NCI-H774 (cell line): ENCODE measurements at regions not wholly inside any gene's neighbourhood (a gene's known extent, or its start where the extent isn't known, plus 50 kb on each side); places are given as distances from the start of the nearest gene placed in this dataset.

ENCODE experiments used
- DNase-seq: peaks from one replicate; lab custom pipeline; 2025; lab: John Stamatoyannopoulos, UW

DNA sequence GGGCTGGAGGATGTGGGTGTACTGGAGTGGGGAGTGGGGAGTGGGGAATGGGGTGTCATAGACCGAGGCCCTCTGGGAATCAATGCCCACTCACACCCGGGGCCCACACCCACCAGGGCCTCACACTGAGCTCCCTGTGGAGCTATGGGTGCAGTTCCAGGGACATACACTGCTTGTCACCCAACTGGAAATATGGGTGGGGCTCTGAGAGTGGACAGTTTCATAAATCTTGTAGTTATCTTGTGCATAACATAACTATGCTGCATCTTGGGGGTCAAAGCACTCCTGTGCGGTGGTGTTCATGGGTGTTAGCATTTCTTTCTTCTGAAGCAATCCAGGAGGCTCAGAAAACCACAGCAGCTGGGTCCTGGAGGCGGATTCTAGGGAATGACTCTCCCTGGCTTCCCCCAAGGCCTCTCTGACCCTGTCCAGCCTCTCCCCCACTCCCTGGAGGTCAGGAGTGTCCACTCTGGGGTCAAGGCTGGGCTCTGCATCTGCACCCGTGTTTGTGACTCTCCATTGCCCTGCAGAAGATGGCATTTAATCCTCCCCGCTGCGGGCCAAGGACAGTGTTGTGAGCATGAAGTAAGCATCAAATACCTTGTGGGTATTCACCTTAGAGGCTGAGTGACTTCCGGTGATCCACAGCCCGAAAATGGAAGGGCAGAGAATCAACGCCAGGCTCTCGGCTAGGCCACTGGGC is 172.5 kb downstream of the CTTN start:
- DNase-seq: no peak

DNA sequence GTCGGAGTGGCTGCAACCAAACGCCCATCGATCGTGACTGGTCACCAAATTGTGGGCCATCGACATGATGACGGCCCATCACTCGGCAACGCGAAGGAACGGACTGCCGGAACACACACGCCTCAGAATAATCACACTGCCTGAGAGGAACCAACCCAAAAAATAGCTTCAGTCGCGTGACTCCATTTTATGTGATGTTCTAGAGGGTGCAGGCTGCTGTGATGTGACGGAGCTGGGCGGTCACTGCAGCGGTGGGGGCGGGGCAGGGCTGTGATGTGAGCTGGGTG is 174.6 kb downstream of the CTTN start:
- no peak for DNase-seq

DNA sequence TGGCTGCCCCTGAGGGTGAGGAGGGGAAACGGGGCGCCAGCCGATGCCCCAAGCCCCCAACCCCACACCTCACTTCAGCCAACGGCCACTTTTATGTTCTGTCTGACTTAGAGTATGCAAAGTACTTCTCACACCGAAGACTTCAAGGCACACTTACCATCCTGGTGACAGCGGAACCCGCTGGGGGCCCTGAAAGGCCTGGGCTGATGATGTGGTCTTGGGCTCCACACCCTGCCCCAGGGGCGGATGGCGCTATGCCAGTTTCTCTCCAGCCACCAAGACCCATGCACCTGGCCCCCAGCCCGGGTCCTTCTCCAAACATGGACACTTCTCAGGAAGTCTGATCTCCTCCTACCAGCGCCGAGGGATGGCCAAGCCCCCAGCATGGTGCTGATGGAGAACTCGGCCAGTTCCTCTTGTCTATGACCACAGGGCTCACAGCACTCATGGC is 175.4 kb downstream of the CTTN start:
- no peak for DNase-seq

DNA sequence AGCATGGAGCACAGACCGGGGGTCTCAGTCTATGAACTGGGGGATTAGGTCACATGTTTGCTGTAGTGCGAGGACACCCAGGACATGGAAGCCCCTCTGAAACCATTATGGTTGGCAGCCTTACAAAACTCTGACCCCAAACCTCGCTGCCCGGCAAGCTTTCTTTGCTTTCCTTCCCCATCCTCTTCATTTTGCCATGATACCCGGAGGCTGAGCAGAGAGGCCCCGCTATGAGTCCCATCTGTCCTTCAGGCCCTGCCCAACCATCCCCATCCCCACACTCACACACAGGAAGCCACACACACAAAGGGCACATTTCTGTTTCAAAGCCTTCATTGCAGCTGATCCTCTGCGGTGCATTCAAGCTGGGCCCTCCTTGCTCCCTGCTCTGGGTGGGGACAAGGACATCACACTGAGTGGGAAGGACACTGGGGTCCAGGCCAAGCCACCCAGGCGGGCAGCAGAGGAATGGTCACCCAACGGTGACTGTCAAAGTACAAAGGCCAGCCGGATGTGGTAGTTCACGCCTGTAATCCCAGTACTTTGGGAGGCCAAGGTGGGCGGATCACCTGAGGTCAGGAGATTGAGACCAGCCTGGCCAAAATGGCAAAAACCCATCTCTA is 176.5 kb downstream of the CTTN start:
- DNase-seq: no peak

DNA sequence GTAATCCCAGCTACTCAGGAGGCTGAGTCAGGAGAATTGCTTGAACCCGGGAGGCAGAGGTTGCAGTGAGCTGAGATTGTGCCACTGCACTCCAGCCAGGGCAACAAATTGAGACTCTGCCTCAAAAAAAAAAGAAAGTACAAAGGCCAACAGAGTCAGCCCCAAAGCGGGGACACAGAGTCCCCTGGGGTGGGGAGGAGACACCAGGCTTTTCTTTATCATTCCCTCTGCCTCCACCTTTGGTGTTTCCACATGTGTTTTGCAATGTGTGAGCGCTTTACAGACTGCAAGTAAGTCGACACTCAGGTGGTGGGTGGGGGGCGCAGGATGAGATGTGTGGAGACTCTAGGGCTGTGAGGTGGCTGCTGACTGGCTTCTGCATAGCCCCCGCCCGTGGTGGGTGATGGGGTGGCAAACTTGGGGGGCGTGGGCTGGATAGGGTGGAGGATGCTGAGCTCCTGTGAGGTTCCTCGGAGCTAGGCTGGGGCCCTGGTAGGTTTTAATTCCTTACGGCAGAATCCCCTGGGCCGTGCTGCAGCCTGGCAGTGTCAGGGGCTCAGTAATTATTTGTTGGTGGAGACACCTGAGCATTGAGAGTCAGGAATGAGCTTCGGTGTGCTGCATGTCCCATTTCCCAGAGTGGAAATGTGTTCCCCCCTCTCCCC is 177.2 kb downstream of the CTTN start:
- no peak for DNase-seq

DNA sequence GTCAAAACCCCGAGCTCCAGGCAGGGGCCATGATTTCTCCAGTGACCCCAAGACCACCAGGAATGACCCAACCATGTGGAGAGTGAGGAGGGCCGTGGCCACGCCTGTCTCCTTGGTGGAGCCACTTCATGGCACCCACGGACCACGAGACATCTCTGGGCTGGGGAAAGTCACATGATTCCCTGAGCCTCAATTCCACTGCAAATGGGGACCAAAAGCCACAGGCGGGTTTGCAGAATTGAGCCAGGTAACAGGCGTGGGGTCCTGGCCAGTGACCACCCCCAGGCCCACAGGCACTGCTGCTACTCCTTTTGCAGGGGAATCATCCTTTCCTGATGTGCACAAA is 178.9 kb downstream of the CTTN start:
- DNase-seq: no peak

DNA sequence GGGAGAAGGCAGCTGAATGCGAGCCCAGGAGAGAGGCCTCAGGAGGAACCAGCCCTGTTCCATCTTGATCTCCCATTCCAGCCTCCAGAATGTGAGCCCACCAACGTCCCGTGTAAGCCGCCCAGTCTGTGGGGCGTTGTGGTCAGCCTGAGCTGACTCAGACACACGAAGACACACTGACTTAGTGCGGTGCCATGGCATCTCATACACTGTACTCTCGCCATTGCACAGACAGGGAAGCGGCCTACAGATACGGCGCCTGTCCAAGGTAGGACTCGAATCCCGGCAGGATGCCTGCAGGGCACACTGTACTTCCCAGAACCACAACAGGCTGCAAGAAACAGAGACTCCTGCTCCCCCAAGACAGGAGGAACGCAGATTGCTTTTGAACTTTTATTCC is 179.6 kb downstream of the CTTN start:
- no peak for DNase-seq

DNA sequence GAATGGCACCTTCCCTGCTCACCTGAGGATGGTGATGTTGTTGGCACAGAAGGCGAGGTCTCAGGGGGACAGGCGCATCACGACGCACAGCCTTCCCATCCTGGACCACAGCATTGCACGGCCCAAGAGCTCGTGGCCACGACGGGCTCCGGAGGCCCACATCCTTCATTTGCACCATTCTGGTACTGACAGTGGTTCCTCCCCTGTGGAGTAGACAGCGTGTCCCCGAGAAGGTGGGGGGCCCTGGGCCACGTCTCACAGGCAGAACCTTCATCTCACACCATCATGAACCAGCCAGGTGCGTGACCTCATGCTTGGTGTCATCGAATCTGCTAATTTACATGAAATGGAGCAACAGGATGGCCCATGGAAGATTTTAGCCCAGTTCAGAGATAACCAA is 180.0 kb downstream of the CTTN start:
- no peak for DNase-seq

DNA sequence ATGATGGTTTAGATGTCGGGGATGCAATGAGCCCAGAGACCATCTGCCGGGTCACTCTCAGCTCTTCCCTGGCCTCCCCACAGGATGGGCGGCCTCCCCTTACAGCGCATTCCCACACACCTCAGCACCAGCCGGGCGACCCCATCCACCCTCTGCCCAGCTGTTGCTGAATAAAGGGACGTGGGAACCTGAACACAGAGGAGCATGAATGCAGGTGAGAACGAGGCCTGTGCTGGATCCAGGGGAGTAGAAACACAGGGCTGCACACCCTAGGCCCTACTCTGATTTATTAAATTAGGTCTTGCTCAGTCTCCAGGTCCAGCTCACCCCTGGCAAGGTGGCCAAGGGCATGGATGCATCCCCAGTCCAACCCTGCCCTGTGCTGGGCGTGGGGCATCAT is 180.5 kb downstream of the CTTN start:
- no peak for DNase-seq

DNA sequence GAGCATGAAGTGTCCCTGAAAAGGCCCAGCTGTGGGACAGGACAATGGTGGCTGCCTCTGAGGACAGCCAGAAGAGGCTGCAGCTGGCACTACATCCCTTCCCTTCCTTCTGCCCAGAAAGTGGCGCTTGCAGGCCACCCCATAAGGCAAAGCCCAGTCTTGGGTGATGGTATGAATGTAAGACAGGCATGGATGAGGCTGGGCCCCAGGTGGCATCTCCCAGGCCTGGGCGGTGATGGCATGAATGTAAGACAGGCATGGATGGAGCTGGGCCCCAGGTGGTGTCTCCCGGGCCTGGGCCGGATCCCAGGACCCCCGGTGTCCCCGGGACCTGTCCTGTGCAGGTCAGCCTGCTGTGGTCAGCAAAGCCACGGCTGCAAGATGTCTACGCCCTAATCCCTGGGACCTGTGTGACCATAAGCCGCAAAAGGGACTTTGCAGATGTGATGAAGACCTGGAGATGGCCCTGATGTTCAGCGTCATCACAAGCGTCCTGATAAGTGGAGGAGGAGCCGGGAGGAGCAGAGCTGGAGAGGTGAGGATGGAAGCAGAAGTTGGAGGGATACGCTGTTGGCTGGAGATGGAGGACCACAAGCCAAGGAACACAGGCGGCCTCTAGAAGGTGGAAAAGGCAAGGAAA is 181.1 kb downstream of the CTTN start:
- DNase-seq: no peak

DNA sequence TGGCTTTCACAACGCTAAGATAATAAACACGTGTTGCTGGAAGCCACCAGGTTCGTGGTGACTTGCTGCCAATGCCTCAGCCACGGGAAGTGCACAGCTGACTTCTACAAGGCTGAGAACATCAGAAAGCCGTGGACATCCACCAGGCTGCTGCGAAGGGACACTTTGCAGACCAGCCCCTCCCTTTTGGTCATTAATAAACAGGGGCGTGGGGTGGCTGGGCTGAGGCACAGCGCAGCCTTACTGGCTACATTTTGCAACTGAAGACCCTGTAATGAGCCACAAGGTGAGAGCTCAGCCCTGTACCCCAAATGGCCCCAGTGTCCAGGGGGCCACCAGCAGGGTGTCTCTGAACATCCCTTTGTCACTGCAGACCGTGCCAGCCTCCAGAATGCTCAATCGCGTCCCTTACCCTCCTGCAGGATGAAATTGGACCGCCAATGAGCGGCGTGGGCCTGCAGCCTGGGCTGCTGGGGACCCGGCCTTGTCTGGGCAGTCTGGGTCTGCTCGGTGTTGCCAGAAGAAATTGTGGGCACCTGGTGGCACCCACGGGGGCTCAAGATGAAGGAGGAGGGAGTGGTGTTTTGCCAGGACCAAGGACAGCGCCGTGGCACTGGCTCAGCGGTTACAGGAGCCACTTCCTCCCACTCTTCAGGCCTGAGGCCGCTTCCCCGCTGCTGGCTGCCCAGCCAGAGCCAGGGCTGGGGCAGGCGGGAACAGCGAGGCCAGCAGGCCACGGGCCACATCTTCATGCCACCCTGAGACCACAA is 181.9 kb downstream of the CTTN start:
- DNase-seq: no peak

DNA sequence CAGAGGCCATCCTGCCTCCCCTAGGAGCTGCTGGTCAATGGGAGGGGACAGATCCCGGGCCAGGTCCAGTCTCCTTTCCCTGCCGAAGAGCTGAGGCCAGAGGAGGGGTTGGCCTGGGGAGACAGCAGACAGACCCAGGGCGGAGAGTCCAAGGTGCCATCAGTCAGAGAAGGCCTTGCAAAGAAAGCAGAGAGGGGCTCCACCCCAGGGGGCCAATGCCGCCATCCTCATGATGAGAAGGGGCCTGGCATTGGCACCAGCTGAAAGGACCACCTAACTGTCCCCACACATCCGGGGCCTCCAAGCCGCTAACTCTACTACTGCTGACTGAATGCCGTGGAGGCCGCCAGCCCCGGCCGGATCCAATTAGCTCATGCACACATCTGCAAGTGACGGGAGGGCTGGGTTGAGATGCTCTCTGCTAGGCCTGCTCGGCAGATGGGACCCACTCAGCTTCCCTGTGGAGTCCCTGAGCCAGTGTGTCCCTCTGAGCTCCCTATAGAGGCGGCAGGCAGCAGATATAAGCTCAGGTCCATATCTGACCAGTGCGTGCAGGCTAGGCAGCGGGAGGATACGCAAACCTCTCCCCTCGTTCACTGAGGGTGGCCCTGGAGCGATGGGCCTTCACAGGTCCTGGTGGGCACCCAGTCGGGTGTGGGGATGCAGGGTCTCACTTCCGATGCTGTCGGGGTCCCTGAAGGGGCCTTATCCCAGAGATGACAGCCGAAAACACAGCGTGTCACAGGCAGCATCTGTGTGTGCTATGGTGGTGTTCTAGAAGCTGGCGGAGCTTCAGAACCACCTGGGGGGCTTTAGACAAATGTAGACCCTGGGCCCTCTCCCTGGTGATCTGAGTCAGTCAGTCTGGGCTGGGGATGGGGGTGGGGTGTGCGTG is 183.9 kb downstream of the CTTN start:
- DNase-seq: no peak

DNA sequence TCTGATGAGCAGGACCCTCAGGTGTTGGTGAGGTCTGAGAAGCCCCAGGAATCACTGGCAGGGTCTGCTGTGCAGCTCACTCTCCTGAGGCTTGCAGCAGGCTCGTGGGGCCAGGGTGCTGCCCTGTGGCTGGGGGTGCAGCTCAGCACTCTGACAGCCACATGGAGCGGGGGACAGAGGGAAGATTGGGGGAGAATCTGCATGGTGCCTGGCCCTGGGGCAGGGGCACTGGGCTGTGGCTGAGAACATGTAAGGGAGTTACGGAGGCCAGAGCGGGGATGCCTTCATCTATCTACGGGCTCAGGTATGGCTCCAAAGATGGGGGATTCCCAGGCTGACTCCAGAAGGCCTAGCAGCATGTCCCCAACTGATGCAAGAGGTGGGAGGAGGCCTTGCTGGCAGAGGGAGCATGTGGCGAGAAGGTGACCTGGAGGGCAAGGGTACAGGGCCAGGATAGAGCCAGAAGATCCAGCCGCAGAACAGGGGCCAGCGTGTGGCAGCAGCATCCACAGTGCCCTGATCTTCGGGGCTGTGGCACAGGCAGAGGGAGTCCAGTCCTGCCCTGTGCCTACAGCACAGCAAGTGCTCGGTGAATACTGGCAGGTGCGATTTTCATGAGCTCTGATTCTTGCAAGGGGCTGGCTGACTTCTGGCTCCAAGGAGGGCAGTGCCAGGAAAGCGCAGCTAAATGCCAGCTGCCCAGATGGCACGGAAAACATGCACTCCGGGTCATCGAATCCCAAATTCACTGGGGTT is 184.7 kb downstream of the CTTN start:
- no peak for DNase-seq

DNA sequence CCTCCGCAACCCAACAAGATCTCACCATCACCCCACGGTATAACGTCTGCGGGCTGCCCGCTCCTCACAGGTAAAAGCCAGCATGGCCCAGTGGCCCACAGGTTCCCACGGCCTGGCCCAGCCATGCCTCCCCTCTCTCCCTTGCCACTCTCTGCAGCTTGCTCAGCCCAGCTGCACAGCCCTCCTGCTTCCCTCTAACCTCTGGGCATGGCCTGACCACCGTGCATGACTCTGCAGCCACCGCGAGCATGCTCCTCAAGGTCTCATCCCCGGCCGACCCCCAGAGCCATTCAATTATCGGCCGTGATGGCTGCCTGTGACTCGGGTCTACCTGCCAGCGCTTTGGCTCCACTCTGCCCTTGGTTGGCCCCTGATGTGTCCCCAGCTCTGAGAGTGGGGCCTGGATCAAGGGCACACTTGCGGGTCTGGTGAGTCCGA is 185.5 kb downstream of the CTTN start:
- no peak for DNase-seq

DNA sequence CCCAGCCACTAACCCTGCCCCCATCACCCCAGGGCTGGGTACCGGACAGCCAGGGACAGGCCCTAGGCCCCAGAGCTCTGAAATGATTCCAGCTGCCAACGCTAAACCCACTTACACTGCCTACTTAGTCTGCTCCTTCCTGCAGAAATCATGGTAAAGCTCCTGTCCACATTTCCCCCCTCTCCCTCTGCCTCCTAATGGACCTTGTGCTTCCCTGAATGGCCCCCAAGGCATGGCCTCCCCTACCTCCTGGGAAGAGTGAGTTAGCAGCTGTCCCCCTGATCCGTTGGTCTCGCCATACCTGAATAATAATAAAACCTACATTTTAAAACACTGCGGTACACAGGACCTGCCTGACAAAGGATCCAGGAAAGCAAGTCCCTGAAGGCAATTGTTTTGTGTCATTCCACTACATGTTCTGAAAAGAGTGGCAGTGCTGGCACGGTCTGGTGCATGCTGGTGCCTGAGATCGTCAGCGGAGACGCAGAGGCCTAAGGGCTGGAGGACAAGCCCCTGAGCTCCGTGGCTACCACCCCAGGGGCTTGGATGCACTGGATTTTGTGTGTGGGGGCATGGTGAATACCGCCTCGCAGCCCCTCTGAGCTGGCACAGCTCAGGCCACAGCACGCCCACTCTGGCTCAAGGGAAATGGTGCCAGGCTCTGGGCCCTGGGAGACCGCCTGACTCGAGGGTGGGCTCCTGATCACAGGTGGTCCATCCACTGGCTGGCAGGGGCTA is 186.3 kb downstream of the CTTN start:
- no peak for DNase-seq

DNA sequence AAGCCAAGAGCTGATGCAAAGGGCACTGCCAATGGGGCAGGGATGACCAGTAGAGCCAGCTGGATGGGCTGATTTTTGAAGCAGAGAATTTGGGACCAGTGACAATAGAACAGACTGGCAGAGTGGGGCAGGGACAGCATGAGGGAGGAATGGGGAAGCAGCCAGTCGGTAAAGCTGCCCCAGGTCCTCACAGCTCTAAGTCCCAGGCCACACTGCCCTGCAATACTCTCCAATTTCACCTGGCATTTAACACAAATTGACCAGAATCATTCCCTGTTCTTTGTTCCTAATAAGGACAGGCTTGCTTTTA is 186.9 kb downstream of the CTTN start:
- no peak for DNase-seq

DNA sequence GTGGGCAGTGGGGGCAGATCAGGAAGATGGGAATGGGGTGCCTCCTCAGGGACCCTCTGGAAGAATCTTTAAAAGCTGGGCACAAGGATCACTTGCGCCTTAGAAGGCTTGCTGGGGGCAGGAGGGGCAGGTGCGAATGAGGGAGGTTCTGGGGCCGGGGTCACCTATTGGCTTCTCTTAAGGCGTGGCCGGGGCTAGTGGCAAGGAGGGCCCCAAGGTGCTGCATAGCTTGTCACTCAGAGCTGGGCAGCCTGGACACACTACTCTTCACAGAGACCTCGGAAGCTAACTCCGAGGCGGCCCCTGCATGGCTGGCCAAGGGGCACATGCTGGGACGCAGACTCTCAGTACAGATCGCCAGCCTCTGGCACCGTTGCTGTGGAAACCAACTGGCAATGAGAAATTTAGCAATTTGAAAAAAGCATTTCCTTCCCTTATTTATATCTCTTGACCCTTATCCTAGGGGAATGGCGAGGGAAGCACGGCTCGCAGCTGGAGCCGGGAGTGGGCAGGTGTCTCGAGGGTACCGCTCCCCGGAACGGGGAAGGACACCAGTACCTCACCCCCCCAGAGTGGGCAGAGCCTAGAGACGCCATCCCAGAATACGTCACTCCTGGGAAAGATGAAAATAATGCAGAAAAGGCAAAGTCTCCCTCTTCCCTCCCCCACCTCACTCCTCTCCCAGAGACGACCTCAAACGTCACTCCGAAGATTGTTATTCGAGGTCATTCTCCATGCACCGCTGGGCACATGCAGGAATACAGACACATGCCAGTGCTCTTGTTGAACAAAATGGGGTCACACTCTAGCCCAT is 188.1 kb downstream of the CTTN start:
- DNase-seq: no peak

DNA sequence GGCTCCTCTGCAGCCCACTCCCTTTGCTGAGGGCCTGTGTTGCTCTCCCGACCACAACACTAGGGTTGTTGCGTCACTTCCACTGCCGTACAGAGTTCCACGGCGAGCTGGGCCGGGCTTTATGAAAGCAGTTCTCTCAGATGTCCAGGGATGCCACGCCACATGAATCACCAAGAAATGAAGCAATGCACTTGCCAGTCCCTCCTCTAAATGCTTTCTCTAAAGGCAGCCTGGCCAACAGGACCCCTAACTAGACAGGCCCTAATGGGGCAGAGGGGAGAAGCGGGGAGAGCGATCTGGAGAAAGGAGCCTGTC is 188.7 kb downstream of the CTTN start:
- DNase-seq: no peak

DNA sequence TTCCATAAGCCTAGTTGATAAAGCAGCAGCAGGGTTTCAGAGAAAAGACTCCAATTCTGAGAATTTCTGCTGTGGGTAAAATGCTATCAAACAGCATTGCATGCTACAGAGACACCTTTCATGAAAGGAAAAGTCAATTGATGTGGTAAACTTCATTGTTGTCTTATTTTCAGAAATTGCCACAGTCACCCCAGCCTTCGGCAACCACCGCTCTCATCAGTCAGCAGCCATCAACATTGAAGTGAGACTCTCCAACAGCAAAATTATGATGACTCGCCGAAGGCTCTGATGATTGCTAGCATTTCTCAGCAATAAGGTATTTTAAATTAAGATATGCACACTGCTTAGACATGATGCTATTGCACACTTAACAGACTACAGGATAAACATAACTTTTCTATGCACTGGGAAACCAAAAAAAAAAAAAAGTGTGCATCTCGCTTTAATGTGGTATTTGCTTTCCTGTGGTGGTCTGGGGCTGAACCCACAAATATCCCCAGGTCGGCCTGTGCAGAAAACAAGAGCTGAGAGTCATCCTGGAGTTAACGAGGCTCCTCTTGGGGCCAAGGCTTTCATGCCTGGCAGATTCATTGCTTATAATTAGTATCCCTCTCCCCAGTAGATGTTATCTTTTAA is 192.1 kb downstream of the CTTN start:
- DNase-seq: no peak
